ENCODE measurements at regions not wholly inside any gene's neighbourhood (a gene's known extent, or its start where the extent isn't known, plus 50 kb on each side); places are given as distances from the start of the nearest gene placed in this dataset.

GRCh38 chr5:68368311-68369022 lies 152.9 kb downstream of the PIK3R1 start:
- CTCF ChIA-PET, result interaction anchor here (1.3 to 2.2 kb wide), 2 partner anchors 9 to 71 kb away, joined by 4 to 10 read pairs; no protein-coding TSS in a partner anchor
- DNase-seq (ENCODE audit: low read depth), result no peak
- H3K36me3 ChIP-seq (ENCODE audit: control insufficient read depth, insufficient read depth, low read length), result no peaks in the 10 kb centered on the region
- POLR2A ChIA-PET, result no interaction called here
- H3K4me3 ChIP-seq (ENCODE audit: low read depth, low read length), result no peak overlapping the region
- H3K27me3 ChIP-seq (ENCODE audit: control insufficient read depth, insufficient read depth, low read length), result no peaks in the 10 kb centered on the region
- TF ChIP-seq, protein P1, sequence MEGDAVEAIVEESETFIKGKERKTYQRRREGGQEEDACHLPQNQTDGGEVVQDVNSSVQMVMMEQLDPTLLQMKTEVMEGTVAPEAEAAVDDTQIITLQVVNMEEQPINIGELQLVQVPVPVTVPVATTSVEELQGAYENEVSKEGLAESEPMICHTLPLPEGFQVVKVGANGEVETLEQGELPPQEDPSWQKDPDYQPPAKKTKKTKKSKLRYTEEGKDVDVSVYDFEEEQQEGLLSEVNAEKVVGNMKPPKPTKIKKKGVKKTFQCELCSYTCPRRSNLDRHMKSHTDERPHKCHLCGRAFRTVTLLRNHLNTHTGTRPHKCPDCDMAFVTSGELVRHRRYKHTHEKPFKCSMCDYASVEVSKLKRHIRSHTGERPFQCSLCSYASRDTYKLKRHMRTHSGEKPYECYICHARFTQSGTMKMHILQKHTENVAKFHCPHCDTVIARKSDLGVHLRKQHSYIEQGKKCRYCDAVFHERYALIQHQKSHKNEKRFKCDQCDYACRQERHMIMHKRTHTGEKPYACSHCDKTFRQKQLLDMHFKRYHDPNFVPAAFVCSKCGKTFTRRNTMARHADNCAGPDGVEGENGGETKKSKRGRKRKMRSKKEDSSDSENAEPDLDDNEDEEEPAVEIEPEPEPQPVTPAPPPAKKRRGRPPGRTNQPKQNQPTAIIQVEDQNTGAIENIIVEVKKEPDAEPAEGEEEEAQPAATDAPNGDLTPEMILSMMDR (IDR thresholded peaks at IDR 0.05; ENCODE audit: insufficient read depth, low read depth, low read length), result no peak

GRCh38 chr5:68369023-68369359 lies 153.4 kb downstream of the PIK3R1 start:
- no peak for DNase-seq (ENCODE audit: low read depth)
- Histone ChIP-seq H3K27me3 (ENCODE audit: control insufficient read depth, insufficient read depth, low read length) (no peaks in the 10 kb centered on the region), H3K4me3 (ENCODE audit: low read depth, low read length) (no peak overlapping the region), H3K36me3 (ENCODE audit: control insufficient read depth, insufficient read depth, low read length) (no peaks in the 10 kb centered on the region)
- TF ChIP-seq, protein P1 (IDR thresholded peaks at IDR 0.05; ENCODE audit: insufficient read depth, low read depth, low read length), result no peak
- CTCF ChIA-PET, result interaction anchor here (2.2 kb wide), 1 partner anchor 9 kb away, joined by 10 read pairs; no protein-coding TSS in a partner anchor
- POLR2A ChIA-PET, result no interaction called here

DNA sequence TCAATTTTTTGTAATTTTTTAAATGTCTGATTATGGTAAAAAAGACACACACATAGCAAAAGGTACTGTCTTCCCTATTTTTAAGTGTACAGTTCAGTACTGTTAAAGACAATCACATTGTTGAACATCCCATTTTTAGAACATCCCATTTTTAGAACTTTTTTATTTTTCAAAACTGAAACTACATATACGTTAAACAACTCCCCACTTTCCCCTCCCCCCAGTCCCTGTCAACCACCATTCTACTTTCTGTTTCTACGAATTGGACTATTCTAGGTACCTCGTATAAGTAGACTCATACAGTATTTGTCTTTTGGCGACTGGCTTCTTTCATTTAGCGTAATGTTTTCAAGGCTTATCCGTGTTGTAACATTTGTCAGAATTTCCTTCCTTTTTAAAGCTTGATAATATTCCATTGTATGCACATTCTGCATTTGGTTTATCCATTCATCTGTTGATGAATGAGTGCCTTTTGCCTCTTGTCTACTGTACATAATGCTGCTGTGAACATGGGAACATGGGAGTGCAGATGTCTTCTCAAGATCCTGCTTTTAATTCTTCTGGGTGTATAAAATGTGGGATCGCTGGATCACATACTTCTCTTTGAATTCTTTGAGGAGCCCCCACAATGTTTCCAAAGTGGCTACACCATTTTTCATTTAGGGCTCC lies 154.0 kb downstream of the PIK3R1 start:
- CTCF ChIA-PET, result no interaction called here
- DNase-seq (ENCODE audit: low read depth), result no peak
- Histone ChIP-seq H3K27me3 (ENCODE audit: control insufficient read depth, insufficient read depth, low read length) (no peaks in the 10 kb centered on the region), H3K4me3 (ENCODE audit: low read depth, low read length) (no peak overlapping the region), H3K36me3 (ENCODE audit: control insufficient read depth, insufficient read depth, low read length) (no peaks in the 10 kb centered on the region)
- POLR2A ChIA-PET, result no interaction called here
- TF ChIP-seq, protein P1 (IDR thresholded peaks at IDR 0.05; ENCODE audit: insufficient read depth, low read depth, low read length), result no peak

DNA sequence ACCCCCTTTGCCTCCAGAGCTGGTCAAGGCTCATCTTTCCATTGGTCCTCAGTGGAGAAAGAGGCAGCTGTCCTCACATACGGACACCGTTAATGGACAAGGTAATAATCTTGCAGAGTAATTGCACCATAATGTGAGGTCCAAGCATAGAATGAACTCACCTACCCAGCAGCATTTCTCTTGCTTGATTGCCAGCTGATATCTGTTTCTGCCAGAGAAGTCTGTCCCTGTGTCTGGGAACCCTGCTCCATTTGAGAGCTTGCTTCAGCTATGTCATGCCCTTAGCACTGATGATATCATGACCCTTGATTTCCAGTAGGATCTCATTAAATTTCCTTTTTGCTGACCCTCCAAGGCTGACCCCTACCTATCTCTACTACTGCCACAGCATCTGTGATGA lies 154.6 kb downstream of the PIK3R1 start:
- DNase-seq (ENCODE audit: low read depth), result no peak
- CTCF ChIA-PET, result no interaction called here
- POLR2A ChIA-PET, result no interaction called here

GRCh38 chr5:68371607-68372006 lies 156.1 kb downstream of the PIK3R1 start:
- Histone ChIP-seq H3K36me3 (ENCODE audit: control insufficient read depth, insufficient read depth, low read length) (no peaks in the 10 kb centered on the region), H3K4me3 (ENCODE audit: low read depth, low read length) (no peak overlapping the region), H3K27me3 (ENCODE audit: control insufficient read depth, insufficient read depth, low read length) (no peaks in the 10 kb centered on the region)
- ChIA-PET POLR2A (no interaction called here), CTCF (interaction anchor here (0.6 to 1.3 kb wide), 3 partner anchors 10 to 592 kb away, joined by 3 to 4 read pairs (median 4); no protein-coding TSS in a partner anchor)
- TF ChIP-seq, protein P1 (IDR thresholded peaks at IDR 0.05; ENCODE audit: insufficient read depth, low read depth, low read length), result no peak
- DNase-seq (ENCODE audit: low read depth), result no peak

More for the DNA sequence above, 154.6 kb downstream of the PIK3R1 start:
- no peaks in the 10 kb centered on the region for H3K27me3 ChIP-seq (ENCODE audit: control insufficient read depth, insufficient read depth, low read length)
- H3K36me3 ChIP-seq (ENCODE audit: control insufficient read depth, insufficient read depth, low read length), result no peaks in the 10 kb centered on the region
- H3K4me3 ChIP-seq (ENCODE audit: low read depth, low read length), result no peak overlapping the region
- TF ChIP-seq, protein P1 (IDR thresholded peaks at IDR 0.05; ENCODE audit: insufficient read depth, low read depth, low read length), result no peak

Data from BJ (cell line).